ENCODE measurements at regions not wholly inside any gene's neighbourhood (a gene's known extent, or its start where the extent isn't known, plus 50 kb on each side); places are given as distances from the start of the nearest gene placed in this dataset.

DNA sequence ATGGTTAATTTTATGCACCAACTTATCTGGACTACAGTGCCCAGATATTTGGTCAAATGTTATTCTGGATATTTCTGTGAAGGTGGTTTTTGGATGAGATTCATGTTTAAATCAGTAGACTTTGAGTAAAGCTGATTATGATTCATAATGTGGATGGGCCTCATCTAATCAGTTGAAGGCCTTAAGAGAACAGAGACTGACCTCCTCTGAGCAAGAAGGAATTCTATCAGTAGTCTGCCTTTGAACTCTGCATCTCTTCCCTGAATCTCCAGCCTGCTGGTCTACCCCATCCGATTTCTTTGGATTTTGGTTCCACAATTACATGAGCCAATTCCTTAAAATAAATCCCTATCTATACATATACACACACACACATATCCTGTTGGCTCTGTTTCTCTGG lies 82.8 kb upstream of the MAP4K3 start:
- Histone ChIP-seq H4K8ac (ENCODE audit: extremely low read depth, insufficient read depth, low read length) (no peak overlapping the region), H3K14ac (ENCODE audit: insufficient read length) (no peak overlapping the region), H2AK5ac (ENCODE audit: low read depth, low read length) (no peak overlapping the region), H3K4ac (replicated peaks; ENCODE audit: insufficient read length, low read depth, low read length) (no peak overlapping the region), H2BK20ac (ENCODE audit: low read length) (no peak overlapping the region), H2BK15ac (ENCODE audit: low read length) (no peak overlapping the region), H3K18ac (ENCODE audit: extremely low read depth, low read length) (no peak overlapping the region), H3K23me2 (ENCODE audit: low read depth, low read length) (no peaks in the 10 kb centered on the region), H3K4me2 (ENCODE audit: insufficient read depth in 1 of 2, low read depth in 2 of 2, low read length in 2 of 2) (no peak overlapping the region), H2AFZ (ENCODE audit: low read length) (no peak overlapping the region), H4K91ac (replicated peaks; ENCODE audit: insufficient read length, low read length) (no peak overlapping the region), H3K23ac (ENCODE audit: insufficient read length) (no peak overlapping the region), H2BK120ac (replicated peaks; ENCODE audit: low read depth, low read length) (no peak overlapping the region), H2BK5ac (ENCODE audit: low read depth, low read length) (no peak overlapping the region), H4K5ac (ENCODE audit: insufficient read length, low read depth, low read length) (no peak overlapping the region), H3K36me3 (ENCODE audit: control insufficient read depth in 2 of 4, insufficient read depth in 4 of 4, low read length in 3 of 4) (peaks cover 0 to 4% (median 0%) of the 10 kb centered on the region in 4 experiments; a peak in 2 of 8 replicates), H3K79me1 (ENCODE audit: low read depth, low read length) (no peaks in the 10 kb centered on the region), H3K27ac (ENCODE audit: low read depth, low read length) (no peak overlapping the region), H3K4me1 (replicated peaks in 1 of 4; ENCODE audit: control insufficient read depth in 3 of 4, insufficient read depth in 4 of 4, low read length in 3 of 4) (peaks cover 3 to 24% (median 15%) of the 10 kb centered on the region in 4 experiments), H3K27me3 (replicated peaks in 1 of 4; ENCODE audit: control insufficient read depth in 3 of 4, extremely low read depth in 1 of 4, insufficient read depth in 3 of 4, low read length in 3 of 4) (no peaks in the 10 kb centered on the region), H3K56ac (replicated peaks; ENCODE audit: insufficient read length, low read depth, low read length) (no peak overlapping the region), H3K79me2 (ENCODE audit: control insufficient read depth in 1 of 2, insufficient read depth in 2 of 2, low read length in 2 of 2) (no peaks in the 10 kb centered on the region), H3K9ac (replicated peaks in 1 of 4; ENCODE audit: extremely low read depth in 1 of 4, low read depth in 3 of 4, low read length in 3 of 4) (no peak overlapping the region), H4K20me1 (replicated peaks in 1 of 2; ENCODE audit: control insufficient read depth in 1 of 2, insufficient read depth in 2 of 2, low read length in 2 of 2) (no peaks in the 10 kb centered on the region), H3K4me3 (ENCODE audit: extremely low read depth in 1 of 4, insufficient read depth in 2 of 4, low read depth in 3 of 4, low read length in 4 of 4) (no peak overlapping the region), H2BK12ac (ENCODE audit: low read depth, low read length) (no peak overlapping the region), H3K9me3 (ENCODE audit: insufficient read depth in 2 of 2, low read depth in 1 of 2, low read length in 1 of 2) (peaks cover 19 to 21% of the 10 kb centered on the region in 2 experiments)
- ChIA-PET POLR2A (ENCODE audit: partially characterized antibody) (no interaction called here), CTCF (ENCODE audit: partially characterized antibody) (interaction anchor here (5.3 kb wide), 1 partner anchor 210 kb away, joined by 30 read pairs; no protein-coding TSS in a partner anchor)
- FAIRE-seq, result no peak
- no peak for DNase-seq (ENCODE audit: low read depth in 1 of 2, low spot score in 2 of 2)
- WGBS, 2 experiments (ENCODE audit: extremely low coverage in 1 of 2, insufficient coverage in 1 of 2, insufficient read length in 1 of 2, insufficient replicate concordance in 2 of 2, low coverage in 1 of 2, low lambda C conversion rate in 2 of 2, missing lambda C conversion rate in 1 of 2), result 93% methylated on average over 1 of the region's 1 CpG; no CpG with 5 or more reads in 1 of the 2 experiments
- TF ChIP-seq TAF7 (optimal IDR thresholded peaks at IDR 0.05; ENCODE audit: borderline replicate concordance, low read depth, low read length) (no peak), EGR1 (IDR thresholded peaks at IDR 0.05; ENCODE audit: borderline replicate concordance, low read depth, low read length) (no peak), SRF (IDR thresholded peaks at IDR 0.05; ENCODE audit: low read depth, low read length) (no peak), KDM4A (IDR thresholded peaks at IDR 0.05; ENCODE audit: low read depth, low read length, severe bottlenecking) (no peak), TEAD4 (IDR thresholded peaks at IDR 0.05; ENCODE audit: low read depth, low read length) (no peak), YY1 (IDR thresholded peaks at IDR 0.05; ENCODE audit: low read depth, low read length) (no peak), SP1 (IDR thresholded peaks at IDR 0.05; ENCODE audit: low read depth, low read length) (no peak), EZH2 (IDR thresholded peaks at IDR 0.05; ENCODE audit: low read depth, low read length, severe bottlenecking) (no peak), RAD21 (IDR thresholded peaks at IDR 0.05 in 1 of 2, conservative IDR thresholded peaks at IDR 0.05 in 1 of 2; ENCODE audit: low read depth in 2 of 2, low read length in 2 of 2) (no peak), USF2 (IDR thresholded peaks at IDR 0.05; ENCODE audit: low read length) (no peak), CTBP2 (IDR thresholded peaks at IDR 0.05; ENCODE audit: borderline replicate concordance, insufficient read depth, insufficient read length, low read length) (no peak)

Measured in H1 (cell line).